NCI-H2227 (cell line): ENCODE measurements at regions not wholly inside any gene's neighbourhood (a gene's known extent, or its start where the extent isn't known, plus 50 kb on each side); places are given as distances from the start of the nearest gene placed in this dataset.
"Not testable (repeated sequence)": the region's sequence is repeated elsewhere in the genome, so short reads cannot be mapped to it uniquely, and the experiment has no call there.

Source experiments
- DNase-seq: peaks from one replicate; lab custom pipeline; 2025; ENCODE audit not compliant: unreplicated experiment; lab: John Stamatoyannopoulos, UW

GRCh38 chr11:67878666-67879065 lies 125.2 kb downstream of the UNC93B1 start:
- DNase-seq: not testable (repeated sequence)

- DNase-seq: not testable (repeated sequence)
These were observed 126.6 kb downstream of the UNC93B1 start for GRCh38 chr11:67877316-67877715.

- DNase-seq: not testable (repeated sequence)
These were observed 130.7 kb downstream of the UNC93B1 start for GRCh38 chr11:67873223-67873622.

- not testable (repeated sequence) for DNase-seq
These were observed 132.7 kb downstream of the UNC93B1 start for GRCh38 chr11:67871168-67871567.

GRCh38 chr11:67862896-67863295 lies 141.0 kb downstream of the UNC93B1 start:
- DNase-seq: not testable (repeated sequence)

GRCh38 chr11:67859513-67860161 lies 144.3 kb downstream of the UNC93B1 start:
- not testable (repeated sequence) for DNase-seq

- DNase-seq: not testable (repeated sequence)
These were observed 153.2 kb downstream of the UNC93B1 start for GRCh38 chr11:67850747-67851146.

- not testable (repeated sequence) for DNase-seq
These were observed 154.1 kb downstream of the UNC93B1 start for GRCh38 chr11:67849766-67850165.

- not testable (repeated sequence) for DNase-seq
These were observed 155.7 kb downstream of the UNC93B1 start for GRCh38 chr11:67847896-67848875.

GRCh38 chr11:67846303-67846702 lies 157.6 kb downstream of the UNC93B1 start:
- DNase-seq: not testable (repeated sequence)

- DNase-seq: peak; percentile 8
These were observed 158.6 kb downstream of the UNC93B1 start for GRCh38 chr11:67845296-67845695.

GRCh38 chr11:67840599-67840998 lies 163.3 kb downstream of the UNC93B1 start:
- not testable (repeated sequence) for DNase-seq

GRCh38 chr11:67830152-67830551 lies 155.7 kb upstream of the ALDH3B2 start:
- not testable (repeated sequence) for DNase-seq

- not testable (repeated sequence) for DNase-seq
These were observed 152.5 kb upstream of the ALDH3B2 start for GRCh38 chr11:67826951-67827296.

GRCh38 chr11:67826028-67826950 lies 151.9 kb upstream of the ALDH3B2 start:
- peak; percentile 89 for DNase-seq

- DNase-seq: not testable (repeated sequence)
These were observed 150.4 kb upstream of the ALDH3B2 start for GRCh38 chr11:67824861-67825260.

- DNase-seq: no peak
These were observed 145.7 kb upstream of the ALDH3B2 start for GRCh38 chr11:67820081-67820480.

- DNase-seq: not testable (repeated sequence)
These were observed 143.1 kb upstream of the ALDH3B2 start for GRCh38 chr11:67817558-67817957.

GRCh38 chr11:67809301-67809700 lies 134.9 kb upstream of the ALDH3B2 start:
- DNase-seq: not testable (repeated sequence)

GRCh38 chr11:67807896-67808295 lies 133.5 kb upstream of the ALDH3B2 start:
- DNase-seq: not testable (repeated sequence)

- peak; percentile 22 for DNase-seq
These were observed 132.4 kb upstream of the ALDH3B2 start for GRCh38 chr11:67806728-67807235.
